Uterus (tissue), 2 donors: ENCODE measurements at regions not wholly inside any gene's neighbourhood (a gene's known extent, or its start where the extent isn't known, plus 50 kb on each side); places are given as distances from the start of the nearest gene placed in this dataset.

ENCODE experiments used
- POLR2A ChIP-seq, 2 donors: fragments of 450-650 bp; IDR thresholded peaks; one replicate each; pipeline ENCODE4 v1.6.1; 2016; ENCODE audit warnings: antibody characterized with exemption in 2 of 2, mild to moderate bottlenecking in 1 of 2, moderate library complexity in 1 of 2
- TF ChIP-seq, protein P1 (sequence below), 4 experiments: fragments of 200-600 bp in 2 of 4; fragments of 450-650 bp in 2 of 4; sonication (generic) in 2 of 4; IDR thresholded peaks; one replicate each; pipeline ENCODE4 v1.5.1; 2016 to 2019; ENCODE audit warnings: antibody characterized with exemption in 4 of 4, mild to moderate bottlenecking in 2 of 4, moderate library complexity in 1 of 4

DNA sequence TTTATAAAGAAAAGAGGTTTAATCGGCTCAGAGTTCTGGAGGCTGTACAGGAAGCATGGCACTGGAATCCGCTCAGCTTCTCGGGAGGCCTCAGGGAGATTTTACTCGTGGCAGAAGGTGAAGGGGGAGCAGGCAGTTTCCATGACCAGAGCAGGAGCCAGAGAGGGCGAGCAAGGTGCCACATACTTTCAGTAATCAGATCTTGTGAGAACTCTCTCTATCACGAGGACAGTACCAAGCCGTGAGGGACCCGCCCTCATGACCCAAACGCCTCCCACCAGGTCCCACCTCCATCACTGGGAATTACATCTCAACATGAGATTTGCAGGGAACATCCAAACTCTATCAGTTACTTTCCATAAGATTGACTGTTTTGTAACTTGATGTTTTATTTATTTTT lies 70.7 kb upstream of the SYN2 start:
- TF ChIP-seq POLR2A (IDR thresholded peaks at IDR 0.05) = no peak
- TF ChIP-seq, protein P1, sequence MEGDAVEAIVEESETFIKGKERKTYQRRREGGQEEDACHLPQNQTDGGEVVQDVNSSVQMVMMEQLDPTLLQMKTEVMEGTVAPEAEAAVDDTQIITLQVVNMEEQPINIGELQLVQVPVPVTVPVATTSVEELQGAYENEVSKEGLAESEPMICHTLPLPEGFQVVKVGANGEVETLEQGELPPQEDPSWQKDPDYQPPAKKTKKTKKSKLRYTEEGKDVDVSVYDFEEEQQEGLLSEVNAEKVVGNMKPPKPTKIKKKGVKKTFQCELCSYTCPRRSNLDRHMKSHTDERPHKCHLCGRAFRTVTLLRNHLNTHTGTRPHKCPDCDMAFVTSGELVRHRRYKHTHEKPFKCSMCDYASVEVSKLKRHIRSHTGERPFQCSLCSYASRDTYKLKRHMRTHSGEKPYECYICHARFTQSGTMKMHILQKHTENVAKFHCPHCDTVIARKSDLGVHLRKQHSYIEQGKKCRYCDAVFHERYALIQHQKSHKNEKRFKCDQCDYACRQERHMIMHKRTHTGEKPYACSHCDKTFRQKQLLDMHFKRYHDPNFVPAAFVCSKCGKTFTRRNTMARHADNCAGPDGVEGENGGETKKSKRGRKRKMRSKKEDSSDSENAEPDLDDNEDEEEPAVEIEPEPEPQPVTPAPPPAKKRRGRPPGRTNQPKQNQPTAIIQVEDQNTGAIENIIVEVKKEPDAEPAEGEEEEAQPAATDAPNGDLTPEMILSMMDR (IDR thresholded peaks at IDR 0.05) = no peak
